Uterus (tissue), 3 donors: ENCODE measurements at regions not wholly inside any gene's neighbourhood (a gene's known extent, or its start where the extent isn't known, plus 50 kb on each side); places are given as distances from the start of the nearest gene placed in this dataset.
"Not testable (repeated sequence)": the region's sequence is repeated elsewhere in the genome, so short reads cannot be mapped to it uniquely, and the experiment has no call there.

Experiments
- DNase-seq, 2 donors: peaks; one replicate each; pipeline ENCODE4 v3.0.0-alpha.2; 2019 to 2020
- H3K27ac ChIP-seq, 2 donors: fragments of 200-600 bp; sonication (generic); 1 replicate in 1 of 2; 2 replicates in 1 of 2; pipeline ENCODE4 v1.5.1; 2016 to 2018
- H3K27me3 ChIP-seq, 2 donors: fragments of 200-600 bp; sonication (generic); one replicate each; pipeline ENCODE4 v1.5.1; 2018 to 2019; ENCODE audit warnings: control low read depth in 1 of 2
- H3K36me3 ChIP-seq, 2 donors: fragments of 200-600 bp; sonication (generic); one replicate each; pipeline ENCODE4 v1.5.1; 2019; ENCODE audit warnings: control low read depth in 1 of 2
- H3K4me1 ChIP-seq, 2 donors: fragments of 200-600 bp; sonication (generic); one replicate each; pipeline ENCODE4 v1.5.1; 2018 to 2019; ENCODE audit warnings: control low read depth in 1 of 2
- H3K4me3 ChIP-seq, 2 donors: fragments of 200-600 bp; sonication (generic); 1 replicate in 1 of 2; 2 replicates in 1 of 2; pipeline ENCODE4 v1.5.1; 2018 to 2019; ENCODE audit warnings: mild to moderate bottlenecking in 1 of 2
- H3K9me3 ChIP-seq, 2 donors: fragments of 200-600 bp; sonication (generic); one replicate each; pipeline ENCODE4 v1.5.1; 2019; ENCODE audit warnings: control low read depth in 1 of 2
- POLR2A ChIP-seq, 2 donors: fragments of 450-650 bp; IDR thresholded peaks; one replicate each; pipeline ENCODE4 v1.6.1; 2016; ENCODE audit warnings: antibody characterized with exemption in 2 of 2, mild to moderate bottlenecking in 1 of 2, moderate library complexity in 1 of 2
- intact Hi-C: fragments of 100-400 bp; cut with DNase I; formaldehyde crosslinking; loops from one replicate; pipeline ENCODE4 v1.15.1; 2023; ENCODE audit warnings: low total_unique reads
- TF ChIP-seq, protein P1 (sequence below), 4 experiments: fragments of 200-600 bp in 2 of 4; fragments of 450-650 bp in 2 of 4; sonication (generic) in 2 of 4; IDR thresholded peaks; one replicate each; pipeline ENCODE4 v1.5.1; 2016 to 2019; ENCODE audit warnings: antibody characterized with exemption in 4 of 4, mild to moderate bottlenecking in 2 of 4, moderate library complexity in 1 of 4
- donor health status: DM: yes; HTN: yes; CAD: no.

DNA sequence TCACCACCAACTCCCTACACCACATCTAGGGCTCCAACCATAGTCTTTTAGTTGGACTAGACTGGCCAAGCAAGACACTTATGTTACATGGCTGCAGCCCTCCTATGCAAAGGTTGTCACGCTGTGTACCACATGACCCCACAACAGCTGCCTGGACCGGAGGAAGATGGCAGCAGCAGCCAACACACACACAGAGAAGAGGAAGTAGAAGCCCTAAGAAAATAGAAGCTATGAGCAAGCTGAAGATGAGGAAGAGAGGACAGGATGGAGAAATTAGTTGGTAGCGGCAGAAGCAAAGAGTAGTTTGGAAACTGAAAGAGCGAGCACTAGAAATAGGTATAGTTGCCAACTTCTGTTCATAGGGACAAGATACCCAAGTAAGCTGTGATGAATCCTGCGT lies 60.8 kb upstream of the RALGPS2 start:
- H3K9me3 ChIP-seq: no peaks in the 10 kb centered on the region
- DNase-seq: no peak
- TF ChIP-seq, protein P1, sequence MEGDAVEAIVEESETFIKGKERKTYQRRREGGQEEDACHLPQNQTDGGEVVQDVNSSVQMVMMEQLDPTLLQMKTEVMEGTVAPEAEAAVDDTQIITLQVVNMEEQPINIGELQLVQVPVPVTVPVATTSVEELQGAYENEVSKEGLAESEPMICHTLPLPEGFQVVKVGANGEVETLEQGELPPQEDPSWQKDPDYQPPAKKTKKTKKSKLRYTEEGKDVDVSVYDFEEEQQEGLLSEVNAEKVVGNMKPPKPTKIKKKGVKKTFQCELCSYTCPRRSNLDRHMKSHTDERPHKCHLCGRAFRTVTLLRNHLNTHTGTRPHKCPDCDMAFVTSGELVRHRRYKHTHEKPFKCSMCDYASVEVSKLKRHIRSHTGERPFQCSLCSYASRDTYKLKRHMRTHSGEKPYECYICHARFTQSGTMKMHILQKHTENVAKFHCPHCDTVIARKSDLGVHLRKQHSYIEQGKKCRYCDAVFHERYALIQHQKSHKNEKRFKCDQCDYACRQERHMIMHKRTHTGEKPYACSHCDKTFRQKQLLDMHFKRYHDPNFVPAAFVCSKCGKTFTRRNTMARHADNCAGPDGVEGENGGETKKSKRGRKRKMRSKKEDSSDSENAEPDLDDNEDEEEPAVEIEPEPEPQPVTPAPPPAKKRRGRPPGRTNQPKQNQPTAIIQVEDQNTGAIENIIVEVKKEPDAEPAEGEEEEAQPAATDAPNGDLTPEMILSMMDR (IDR thresholded peaks at IDR 0.05): no peak
- TF ChIP-seq POLR2A (IDR thresholded peaks at IDR 0.05): no peak
- H3K4me1 ChIP-seq: no peaks in the 10 kb centered on the region
- intact Hi-C loops: no loop called here
- no peak overlapping the region for H3K4me3 ChIP-seq
- H3K27me3 ChIP-seq: no peaks in the 10 kb centered on the region
- no peaks in the 10 kb centered on the region for H3K36me3 ChIP-seq
- no peak overlapping the region for H3K27ac ChIP-seq

DNA sequence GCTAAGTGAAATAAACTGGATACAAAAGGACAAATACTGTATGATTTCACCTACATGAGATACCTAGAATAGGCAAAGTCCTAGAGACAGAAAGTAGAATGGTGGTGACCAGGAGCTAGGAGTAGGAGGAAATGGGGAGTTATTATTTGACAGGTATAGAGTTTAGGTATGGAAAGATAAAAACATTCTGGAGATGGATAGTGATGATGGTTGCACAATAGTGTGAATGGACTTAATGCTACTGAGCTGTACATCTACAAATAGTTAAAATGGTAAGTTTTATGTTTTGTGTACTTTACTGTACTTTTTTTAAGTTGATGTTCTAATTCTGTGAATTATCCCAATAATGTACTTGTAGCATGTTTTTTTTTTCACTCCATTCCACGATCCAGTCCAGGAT lies 59.5 kb upstream of the RALGPS2 start:
- Histone ChIP-seq H3K27ac (no peak overlapping the region), H3K9me3 (no peaks in the 10 kb centered on the region), H3K36me3 (no peaks in the 10 kb centered on the region), H3K4me3 (no peak overlapping the region), H3K27me3 (no peaks in the 10 kb centered on the region), H3K4me1 (no peaks in the 10 kb centered on the region)
- no peak for TF ChIP-seq POLR2A (IDR thresholded peaks at IDR 0.05)
- TF ChIP-seq, protein P1 (IDR thresholded peaks at IDR 0.05): no peak
- intact Hi-C loops: no loop called here
- no peak for DNase-seq

DNA sequence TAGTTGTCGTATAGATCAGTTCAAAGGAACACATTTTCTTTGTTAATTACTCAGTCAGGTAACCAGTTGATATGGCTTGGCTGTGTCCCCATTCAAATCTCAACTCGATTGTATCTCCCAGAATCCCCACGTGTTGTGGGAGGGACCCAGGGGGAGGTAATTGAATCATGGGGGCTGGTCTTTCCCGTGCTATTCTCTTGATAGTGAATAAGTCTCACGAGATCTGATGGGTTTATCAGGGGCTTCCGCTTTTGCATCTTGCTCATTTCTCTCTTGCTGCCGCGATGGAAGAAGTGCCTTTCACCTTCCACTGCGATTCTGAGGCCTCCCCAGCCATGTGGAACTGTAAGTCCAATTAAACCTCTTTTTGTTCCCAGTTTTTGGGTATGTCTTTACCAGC lies 58.2 kb upstream of the RALGPS2 start:
- H3K4me1 ChIP-seq, H3K27me3 ChIP-seq, H3K9me3 ChIP-seq, H3K4me3 ChIP-seq, intact Hi-C loops, DNase-seq, H3K27ac ChIP-seq, H3K36me3 ChIP-seq: not testable (repeated sequence)

DNA sequence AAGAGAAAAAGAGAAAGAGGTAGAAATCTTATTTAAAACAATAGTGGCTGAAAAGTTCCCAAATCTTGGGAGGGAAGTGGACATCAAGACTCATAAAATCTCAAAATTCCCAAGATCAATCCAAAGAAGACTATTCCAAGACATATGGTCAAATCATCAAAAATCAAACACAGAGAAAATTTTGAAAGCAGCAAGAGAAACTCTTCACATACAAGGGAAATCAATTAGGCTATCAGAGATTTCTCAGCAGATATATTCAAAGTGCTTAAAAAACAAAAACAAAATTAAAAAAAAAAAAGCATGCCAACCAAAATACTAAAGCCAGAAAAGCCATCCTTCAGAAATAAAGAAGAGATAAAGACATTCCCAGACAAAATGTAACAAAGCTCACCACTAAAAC lies 52.6 kb upstream of the RALGPS2 start:
- H3K4me3 ChIP-seq: no peak overlapping the region
- no peak for DNase-seq
- no peaks in the 10 kb centered on the region for H3K4me1 ChIP-seq
- no peak overlapping the region for H3K27ac ChIP-seq
- no peaks in the 10 kb centered on the region for H3K36me3 ChIP-seq
- intact Hi-C loops: no loop called here
- no peaks in the 10 kb centered on the region for H3K27me3 ChIP-seq
- TF ChIP-seq, protein P1 (IDR thresholded peaks at IDR 0.05): no peak
- TF ChIP-seq POLR2A (IDR thresholded peaks at IDR 0.05): no peak
- H3K9me3 ChIP-seq: no peaks in the 10 kb centered on the region

DNA sequence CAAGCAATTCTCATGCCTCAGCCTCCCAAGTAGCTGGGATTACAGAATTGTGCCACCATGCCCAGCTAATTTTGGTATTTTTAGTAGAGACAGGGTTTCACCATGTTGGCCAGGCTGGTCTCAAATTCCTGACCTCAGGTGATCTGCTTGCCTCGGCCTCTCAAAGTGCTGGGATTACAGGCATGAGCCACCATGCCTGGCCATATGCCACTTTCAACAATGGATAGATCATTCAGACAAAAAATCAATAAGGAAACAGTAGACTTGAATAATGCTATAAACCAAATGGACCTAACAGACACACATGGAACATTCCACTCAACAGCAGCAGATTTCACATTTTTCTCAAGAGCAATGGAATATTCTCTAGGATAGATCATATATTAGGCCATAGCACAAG lies 50.5 kb upstream of the RALGPS2 start:
- H3K36me3 ChIP-seq, intact Hi-C loops, H3K27me3 ChIP-seq, DNase-seq, H3K4me3 ChIP-seq, H3K27ac ChIP-seq, H3K9me3 ChIP-seq, H3K4me1 ChIP-seq: not testable (repeated sequence)
